DOHH2 (cell line): ENCODE measurements at regions not wholly inside any gene's neighbourhood (a gene's known extent, or its start where the extent isn't known, plus 50 kb on each side); places are given as distances from the start of the nearest gene placed in this dataset.

ENCODE experiments used
- CTCF ChIP-seq: fragments of 200-600 bp; sonication (generic); IDR thresholded peaks from one replicate; pipeline ENCODE4 v1.5.1; 2014; ENCODE audit warnings: antibody characterized with exemption, mild to moderate bottlenecking, low read depth, low read length; ENCODE audit not compliant: poor library complexity, severe bottlenecking
- EZH2phosphoT487 ChIP-seq: fragments of 200-600 bp; sonication (generic); IDR thresholded peaks from 2 replicates; pipeline ENCODE4 v1.6.1; 2017; ENCODE audit warnings: borderline replicate concordance, mild to moderate bottlenecking, antibody characterized with exemption, low read length, moderate library complexity, mixed read lengths

- TF ChIP-seq CTCF = no peak
- no peak for TF ChIP-seq EZH2phosphoT487
Observed at GRCh38 chr5:165728425-165728824, 2223.0 kb downstream of the MAT2B start.
